ENCODE measurements at regions not wholly inside any gene's neighbourhood (a gene's known extent, or its start where the extent isn't known, plus 50 kb on each side); places are given as distances from the start of the nearest gene placed in this dataset.

DNA sequence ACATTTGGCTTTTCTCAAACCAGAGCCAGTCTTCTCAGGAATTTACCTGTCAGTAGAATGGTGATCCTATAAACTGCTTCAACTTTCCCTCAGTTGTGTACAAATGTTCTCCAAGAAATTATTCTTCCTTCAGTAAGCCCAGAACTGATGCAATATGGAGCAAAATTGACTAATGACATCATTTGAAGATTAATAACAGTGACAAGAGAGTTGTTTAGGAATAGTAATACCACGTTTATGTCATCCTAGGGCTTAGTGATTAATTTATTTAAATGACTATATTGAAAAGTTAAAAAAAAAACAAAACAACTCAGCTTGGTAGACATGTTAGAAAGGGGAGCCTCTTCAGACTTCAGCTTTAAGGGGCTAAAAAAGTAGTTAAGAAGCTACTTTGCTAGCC is 933.2 kb downstream of the GATA3 start:
- no peak for TF ChIP-seq EZH2 (IDR thresholded peaks at IDR 0.05; ENCODE audit: insufficient read depth, poor library complexity, severe bottlenecking)
- no peak for TF ChIP-seq EZH2phosphoT487 (IDR thresholded peaks at IDR 0.05; ENCODE audit: insufficient read depth, low read depth)
